Natural killer cell (primary cell): ENCODE measurements at regions not wholly inside any gene's neighbourhood (a gene's known extent, or its start where the extent isn't known, plus 50 kb on each side); places are given as distances from the start of the nearest gene placed in this dataset.

Source experiments
- ATAC-seq, 3 donors: fragments of 150-1000 bp in 2 of 3; fragments of 200-7000 bp in 1 of 3; cut with Tn5 transposase; 1 replicate in 1 of 3; 2 replicates in 2 of 3; pipeline ENCODE4 v1.10.0; 2021; ENCODE audit warnings: mild to moderate bottlenecking in 2 of 3, moderate library complexity in 2 of 3
- DNase-seq, 2 donors: peaks; one replicate each; pipeline versions ENCODE4 v3.0.0 to v3.0.0-alpha.2; 2013 to 2021; ENCODE audit warnings: mixed read lengths in 1 of 2
- H3K27ac ChIP-seq: one replicate; pipeline ENCODE4 v1.5.1; 2013; ENCODE audit warnings: mild to moderate bottlenecking, low read length
- H3K27me3 ChIP-seq: one replicate; pipeline ENCODE4 v1.6.1; 2013; ENCODE audit warnings: low read length; ENCODE audit not compliant: control insufficient read depth, insufficient read depth
- H3K36me3 ChIP-seq: one replicate; pipeline ENCODE4 v1.6.1; 2013; ENCODE audit warnings: low read length; ENCODE audit not compliant: control insufficient read depth, insufficient read depth
- H3K4me1 ChIP-seq: one replicate; pipeline ENCODE4 v1.6.1; 2013; ENCODE audit warnings: low read length; ENCODE audit not compliant: control insufficient read depth, insufficient read depth
- H3K4me3 ChIP-seq: one replicate; pipeline ENCODE4 v1.5.1; 2013; ENCODE audit warnings: low read length
- H3K9me3 ChIP-seq: one replicate; pipeline ENCODE4 v1.6.1; 2013; ENCODE audit warnings: low read length; ENCODE audit not compliant: control insufficient read depth, insufficient read depth
- H3K27ac Mint-ChIP-seq, 2 donors: one replicate each; pipeline ENCODE4 v1.8.0; 2022; ENCODE audit warnings: mild to moderate bottlenecking in 2 of 2, mixed read lengths in 2 of 2, moderate library complexity in 1 of 2
- H3K27me3 Mint-ChIP-seq, 2 donors: one replicate each; pipeline ENCODE4 v1.8.0; 2022; ENCODE audit warnings: low read depth in 2 of 2, mixed read lengths in 2 of 2
- H3K36me3 Mint-ChIP-seq: one replicate; pipeline ENCODE4 v1.8.0; 2022; ENCODE audit warnings: mixed read lengths
- H3K4me1 Mint-ChIP-seq, 2 donors: one replicate each; pipeline ENCODE4 v1.8.0; 2022; ENCODE audit warnings: mixed read lengths in 2 of 2
- H3K4me3 Mint-ChIP-seq: one replicate; pipeline ENCODE4 v1.8.0; 2022; ENCODE audit warnings: mild to moderate bottlenecking, moderate library complexity, mixed read lengths
- H3K9me3 Mint-ChIP-seq, 2 donors: one replicate each; pipeline ENCODE4 v1.8.0; 2022; ENCODE audit warnings: mixed read lengths in 2 of 2
- WGBS: methylation state at CpG from one replicate; pipeline ENCODE4 v1.1.7; 2013; ENCODE audit warnings: missing lambda C conversion rate; ENCODE audit not compliant: insufficient coverage; 5-methylcytosine and 5-hydroxymethylcytosine counted together
- intact Hi-C: fragments of 100-400 bp; cut with micrococcal nuclease; formaldehyde crosslinking; loops from one replicate; pipeline ENCODE4 v1.14.2; 2022
- TF ChIP-seq, protein P1 (sequence below): fragments of 200-600 bp; IDR thresholded peaks from one replicate; pipeline ENCODE4 v1.8.0; 2022; ENCODE audit warnings: antibody characterized with exemption

DNA sequence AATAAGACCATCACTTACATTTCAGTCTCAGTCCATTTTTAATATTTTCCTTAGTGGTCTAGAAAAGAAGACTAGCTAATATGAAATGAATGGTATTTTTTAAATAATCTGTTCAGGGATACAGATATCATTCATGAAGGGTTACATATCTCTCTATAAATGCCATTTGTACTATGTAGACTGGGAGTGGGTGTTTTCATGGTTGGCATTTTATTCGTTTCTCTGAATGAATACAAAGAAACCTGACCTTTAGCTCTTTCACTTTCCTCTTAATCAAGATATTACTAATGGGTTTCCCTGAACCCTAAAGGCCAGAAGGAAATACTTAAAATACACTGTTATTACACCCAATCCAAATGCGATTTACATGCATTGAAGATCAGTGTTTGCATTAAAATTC lies 788.9 kb downstream of the TBC1D32 start:
- H3K4me3 ChIP-seq: no peak overlapping the region
- TF ChIP-seq, protein P1, sequence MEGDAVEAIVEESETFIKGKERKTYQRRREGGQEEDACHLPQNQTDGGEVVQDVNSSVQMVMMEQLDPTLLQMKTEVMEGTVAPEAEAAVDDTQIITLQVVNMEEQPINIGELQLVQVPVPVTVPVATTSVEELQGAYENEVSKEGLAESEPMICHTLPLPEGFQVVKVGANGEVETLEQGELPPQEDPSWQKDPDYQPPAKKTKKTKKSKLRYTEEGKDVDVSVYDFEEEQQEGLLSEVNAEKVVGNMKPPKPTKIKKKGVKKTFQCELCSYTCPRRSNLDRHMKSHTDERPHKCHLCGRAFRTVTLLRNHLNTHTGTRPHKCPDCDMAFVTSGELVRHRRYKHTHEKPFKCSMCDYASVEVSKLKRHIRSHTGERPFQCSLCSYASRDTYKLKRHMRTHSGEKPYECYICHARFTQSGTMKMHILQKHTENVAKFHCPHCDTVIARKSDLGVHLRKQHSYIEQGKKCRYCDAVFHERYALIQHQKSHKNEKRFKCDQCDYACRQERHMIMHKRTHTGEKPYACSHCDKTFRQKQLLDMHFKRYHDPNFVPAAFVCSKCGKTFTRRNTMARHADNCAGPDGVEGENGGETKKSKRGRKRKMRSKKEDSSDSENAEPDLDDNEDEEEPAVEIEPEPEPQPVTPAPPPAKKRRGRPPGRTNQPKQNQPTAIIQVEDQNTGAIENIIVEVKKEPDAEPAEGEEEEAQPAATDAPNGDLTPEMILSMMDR: no peak
- intact Hi-C loops: no loop called here
- H3K9me3 ChIP-seq: no peaks in the 10 kb centered on the region
- WGBS: 88% methylated on average over 1 of the region's 2 CpGs
- H3K36me3 ChIP-seq: no peaks in the 10 kb centered on the region
- no peak overlapping the region for H3K27ac ChIP-seq
- H3K27me3 Mint-ChIP-seq: no peaks in the 10 kb centered on the region
- H3K4me1 ChIP-seq: no peaks in the 10 kb centered on the region
- H3K4me1 Mint-ChIP-seq: no peaks in the 10 kb centered on the region
- peaks cover 6 to 17% of the 10 kb centered on the region in 2 donors for H3K9me3 Mint-ChIP-seq
- no peaks in the 10 kb centered on the region for H3K27me3 ChIP-seq
- no peaks in the 10 kb centered on the region for H3K36me3 Mint-ChIP-seq
- no peak for ATAC-seq
- DNase-seq: no peak
- no peak overlapping the region for H3K27ac Mint-ChIP-seq
- H3K4me3 Mint-ChIP-seq: no peak overlapping the region

DNA sequence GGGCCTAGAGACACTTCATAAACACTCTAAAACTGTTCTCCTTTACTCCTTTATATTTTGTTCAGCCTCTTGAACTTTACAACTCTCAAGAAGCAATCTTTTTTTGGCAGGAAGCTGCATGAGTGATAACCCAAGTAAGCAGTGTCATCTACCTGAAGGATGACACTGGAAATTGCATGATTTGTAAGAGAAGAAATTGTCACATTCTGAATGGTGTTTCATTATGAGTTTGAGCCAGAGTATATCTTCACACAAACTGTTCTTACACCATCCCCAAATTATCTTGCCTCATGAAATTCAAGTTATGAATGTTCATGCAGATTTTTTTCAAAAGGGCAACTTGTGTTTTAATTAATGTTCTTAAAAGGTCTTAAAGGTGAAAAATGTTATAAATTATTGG lies 799.3 kb downstream of the TBC1D32 start:
- H3K4me1 Mint-ChIP-seq: no peaks in the 10 kb centered on the region
- H3K9me3 Mint-ChIP-seq: peaks cover 10 to 12% of the 10 kb centered on the region in 2 donors
- ATAC-seq: no peak
- Histone ChIP-seq H3K36me3 (no peaks in the 10 kb centered on the region), H3K4me3 (no peak overlapping the region), H3K27ac (no peak overlapping the region), H3K27me3 (no peaks in the 10 kb centered on the region), H3K9me3 (no peaks in the 10 kb centered on the region), H3K4me1 (no peaks in the 10 kb centered on the region)
- DNase-seq: no peak
- H3K27me3 Mint-ChIP-seq: no peaks in the 10 kb centered on the region
- TF ChIP-seq, protein P1: no peak
- H3K4me3 Mint-ChIP-seq: no peak overlapping the region
- H3K27ac Mint-ChIP-seq: no peak overlapping the region
- intact Hi-C loops: no loop called here
- H3K36me3 Mint-ChIP-seq: no peaks in the 10 kb centered on the region

DNA sequence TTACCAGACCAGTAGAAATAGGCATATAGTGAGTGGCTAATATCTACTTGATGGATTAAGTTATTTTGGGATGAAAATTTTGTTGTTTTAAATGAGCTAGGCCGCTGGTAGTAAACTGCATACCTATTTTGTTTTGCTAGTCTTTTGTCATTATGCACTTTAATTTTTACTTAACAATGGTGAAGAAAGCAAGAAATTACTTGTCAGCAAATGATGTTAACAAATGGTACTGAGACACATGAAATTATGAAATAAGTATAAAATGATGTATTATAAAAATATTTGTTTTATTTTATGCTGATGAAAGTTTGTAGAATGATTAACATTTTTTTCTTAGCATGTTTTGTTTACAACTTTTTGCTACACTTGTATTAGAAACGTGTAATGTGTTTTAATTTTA lies 807.7 kb downstream of the TBC1D32 start:
- TF ChIP-seq, protein P1: no peak
- WGBS: 40% methylated on average over 1 of the region's 2 CpGs
- Mint-ChIP-seq H3K9me3 (peaks cover 10 to 17% of the 10 kb centered on the region in 2 donors), H3K4me1 (no peaks in the 10 kb centered on the region), H3K27ac (no peak overlapping the region), H3K27me3 (no peaks in the 10 kb centered on the region), H3K4me3 (no peak overlapping the region), H3K36me3 (no peaks in the 10 kb centered on the region)
- H3K27ac ChIP-seq: no peak overlapping the region
- H3K36me3 ChIP-seq: no peaks in the 10 kb centered on the region
- no peak overlapping the region for H3K4me3 ChIP-seq
- no peaks in the 10 kb centered on the region for H3K27me3 ChIP-seq
- ATAC-seq (no peak), DNase-seq (no peak)
- no peaks in the 10 kb centered on the region for H3K9me3 ChIP-seq
- no peaks in the 10 kb centered on the region for H3K4me1 ChIP-seq
- intact Hi-C loops: no loop called here

DNA sequence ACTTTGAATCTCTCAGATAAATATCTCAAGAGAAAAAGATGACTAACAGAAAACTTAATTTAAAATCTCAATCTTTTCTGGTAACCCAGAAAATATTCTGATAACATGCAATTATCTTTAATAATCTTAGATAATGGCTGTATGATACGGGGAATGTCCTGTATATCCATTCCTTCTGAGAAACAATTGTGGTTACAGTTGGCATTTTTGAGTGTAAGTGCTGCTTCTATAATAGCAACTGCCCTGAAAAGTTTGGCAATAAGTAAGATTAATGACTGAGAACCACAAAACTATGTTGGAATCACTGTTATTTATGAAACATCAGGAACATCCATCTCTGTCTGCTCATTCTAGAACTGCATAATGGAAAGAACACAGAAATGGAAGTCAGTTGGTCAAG lies 819.7 kb downstream of the TBC1D32 start:
- no peak for ATAC-seq
- H3K4me1 Mint-ChIP-seq: no peaks in the 10 kb centered on the region
- H3K9me3 Mint-ChIP-seq: peaks cover 7 to 11% of the 10 kb centered on the region in 2 donors
- Histone ChIP-seq H3K27me3 (no peaks in the 10 kb centered on the region), H3K4me1 (no peaks in the 10 kb centered on the region), H3K27ac (no peak overlapping the region), H3K4me3 (no peak overlapping the region), H3K36me3 (no peaks in the 10 kb centered on the region), H3K9me3 (no peaks in the 10 kb centered on the region)
- no peak for DNase-seq
- intact Hi-C loops: no loop called here
- TF ChIP-seq, protein P1: no peak
- H3K27ac Mint-ChIP-seq: no peak overlapping the region
- no peak overlapping the region for H3K4me3 Mint-ChIP-seq
- no peaks in the 10 kb centered on the region for H3K36me3 Mint-ChIP-seq
- WGBS: no CpG with 5 or more reads among the region's 1 CpG
- H3K27me3 Mint-ChIP-seq: no peaks in the 10 kb centered on the region
